K562 (cell line): ENCODE measurements at regions not wholly inside any gene's neighbourhood (a gene's known extent, or its start where the extent isn't known, plus 50 kb on each side); places are given as distances from the start of the nearest gene placed in this dataset.

Experiments
- ATAC-seq: fragments of 200-7000 bp; cut with Tn5 transposase; 3 replicates; pipeline ENCODE4 v1.9.1; 2020; ENCODE audit warnings: moderate library complexity
- BruUV-seq: library from RNA; stranded (reverse); fragments of 400-500 nt; replicated peaks from 2 replicates; lab custom pipeline; 2021; lab: Mats Ljungman, UMichigan
- CTCF ChIA-PET: fragments of 300-600 bp; formaldehyde crosslinking; extraction: SDS; loops from one replicate; lab custom pipeline; 2021; ENCODE audit warnings: low intra/inter-chr PET ratio; lab: Yijun Ruan, JAX
- POLR2A ChIA-PET: fragments of 300-600, 350-650 bp; sonication (Branson Sonifier 250); formaldehyde crosslinking; extraction: SDS; loops from one replicate; lab custom pipeline; 2021; ENCODE audit warnings: antibody characterized with exemption, inconsistent platforms; lab: Yijun Ruan, JAX
- DNase-seq, 4 experiments: peaks; one replicate each; pipeline versions ENCODE4 v3.0.0 to v3.0.0-alpha.2; 2011 to 2018; ENCODE audit warnings: low spot score in 3 of 4, mixed read lengths in 3 of 4; ENCODE audit errors: extremely low read depth in 1 of 4
- FAIRE-seq: peaks from 2 replicates; lab custom pipeline; 2011; peaks lifted over from hg19 to GRCh38; lab: Jason Lieb, UNC
- H2AFZ ChIP-seq: 2 replicates; pipeline ENCODE4 v1.6.0; 2011; ENCODE audit warnings: low read depth, low read length, control low read depth, inconsistent platforms
- H3K27ac ChIP-seq: fragments of 200-600 bp; 3 replicates; pipeline ENCODE4 v1.8.0; 2011; ENCODE audit warnings: low read depth, mild to moderate bottlenecking, control low read depth, inconsistent platforms, low read length, moderate library complexity, mixed read lengths; ENCODE audit errors: extremely low read depth
- H3K27me3 ChIP-seq, 2 experiments: fragments of 300-600 bp in 1 of 2; 2 replicates in 1 of 2; 3 replicates in 1 of 2; pipeline versions ENCODE4 v1.6.0 to v1.8.0; 2011; ENCODE audit warnings: inconsistent platforms in 2 of 2, low read length in 2 of 2, mild to moderate bottlenecking in 1 of 2, mixed read lengths in 1 of 2, moderate library complexity in 1 of 2; ENCODE audit not compliant: control insufficient read depth in 2 of 2, insufficient read depth in 2 of 2
- H3K36me3 ChIP-seq: fragments of 300-600 bp; 3 replicates; pipeline ENCODE4 v1.8.0; 2011; ENCODE audit warnings: mild to moderate bottlenecking, low read length, inconsistent platforms; ENCODE audit not compliant: control insufficient read depth, insufficient read depth
- H3K4me1 ChIP-seq, 2 experiments: fragments of 200-600 bp in 1 of 2; replicated peaks in 1 of 2; 2 replicates in 1 of 2; 3 replicates in 1 of 2; pipeline versions ENCODE4 v1.5.1 to v1.8.0; 2011; ENCODE audit warnings: inconsistent platforms in 2 of 2, low read length in 2 of 2, mild to moderate bottlenecking in 1 of 2, mixed read lengths in 1 of 2, moderate library complexity in 1 of 2; ENCODE audit not compliant: control insufficient read depth in 2 of 2, insufficient read depth in 2 of 2
- H3K4me2 ChIP-seq: 2 replicates; pipeline ENCODE4 v1.6.1; 2011; ENCODE audit warnings: low read length, control low read depth, inconsistent platforms, mixed read lengths; ENCODE audit not compliant: insufficient read depth
- H3K4me3 ChIP-seq: fragments of 200-600 bp; sonication (generic), shearing (Covaris generic); 2 replicates; pipeline ENCODE4 v1.5.1; 2016; ENCODE audit warnings: control low read depth, inconsistent platforms
- H3K79me2 ChIP-seq: fragments of 200-600 bp; 3 replicates; pipeline ENCODE4 v1.8.0; 2011; ENCODE audit warnings: low read length, inconsistent platforms; ENCODE audit not compliant: control insufficient read depth, insufficient read depth
- H3K9ac ChIP-seq, 2 experiments: 2 replicates each; pipeline versions ENCODE4 v1.6.0 to v1.6.1; 2011; ENCODE audit warnings: low read depth in 2 of 2, low read length in 2 of 2, control low read depth in 1 of 2, inconsistent platforms in 1 of 2, mild to moderate bottlenecking in 1 of 2, mixed read lengths in 1 of 2; ENCODE audit not compliant: insufficient read depth in 1 of 2
- H3K9me1 ChIP-seq: one replicate; pipeline ENCODE4 v1.6.0; 2011; ENCODE audit warnings: inconsistent platforms, mild to moderate bottlenecking, low read length, moderate library complexity; ENCODE audit not compliant: control insufficient read depth, insufficient read depth
- H3K9me3 ChIP-seq: replicated peaks from 2 replicates; pipeline ENCODE4 v1.5.1; 2011; ENCODE audit warnings: low read depth, low read length, inconsistent platforms; ENCODE audit not compliant: control insufficient read depth, insufficient read depth
- H4K20me1 ChIP-seq: replicated peaks from 2 replicates; pipeline ENCODE4 v1.6.1; 2011; ENCODE audit warnings: low read length, inconsistent platforms, mixed read lengths; ENCODE audit not compliant: control insufficient read depth, insufficient read depth
- BMI1 ChIP-seq: fragments of 150-350 bp; IDR thresholded peaks from 2 replicates; pipeline ENCODE4 v1.6.1; 2014; ENCODE audit warnings: low read length
- CREB1 ChIP-seq, 2 experiments: sonication (generic) in 1 of 2; formaldehyde crosslinking in 1 of 2; IDR thresholded peaks; 2 replicates each; pipeline versions ENCODE4 v1.6.1 to v1.8.0; 2012 to 2022; ENCODE audit warnings: inconsistent platforms in 1 of 2, mild to moderate bottlenecking in 1 of 2, missing genetic modification reagents in 1 of 2, moderate library complexity in 1 of 2
- FUS ChIP-seq: fragments of 200-400 bp; formaldehyde crosslinking; optimal IDR thresholded peaks from 2 replicates; pipeline ENCODE3; 2017; ENCODE audit warnings: low read depth, low read length
- HDAC1 ChIP-seq, 2 experiments: fragments of 450-650 bp; IDR thresholded peaks; 2 replicates each; pipeline ENCODE4 v1.6.1; 2016 to 2017; ENCODE audit warnings: inconsistent platforms in 1 of 2, mild to moderate bottlenecking in 1 of 2, moderate library complexity in 1 of 2
- NCOA6 ChIP-seq: fragments of 450-650 bp; IDR thresholded peaks from 2 replicates; pipeline ENCODE4 v1.6.1; 2017; ENCODE audit warnings: mild to moderate bottlenecking
- PRDM10 ChIP-seq: fragments of 450-650 bp; IDR thresholded peaks from 2 replicates; pipeline ENCODE4 v1.6.1; 2018; ENCODE audit not compliant: partially characterized antibody
- TCF3 ChIP-seq: sonication (generic); formaldehyde crosslinking; IDR thresholded peaks from 2 replicates; pipeline ENCODE4 v1.4.0; 2020; ENCODE audit warnings: mild to moderate bottlenecking, missing genetic modification reagents
- ZZZ3 ChIP-seq: fragments of 450-650 bp; IDR thresholded peaks from 2 replicates; pipeline ENCODE4 v1.6.1; 2016; ENCODE audit warnings: antibody characterized with exemption, mild to moderate bottlenecking, moderate library complexity
- WGBS: fragments of 100-300 bp; shearing (Covaris generic); methylation state at CpG from one replicate; pipeline ENCODE4 v1.1.6; 2016; ENCODE audit warnings: low coverage, mixed read lengths; ENCODE audit not compliant: insufficient coverage; ENCODE audit errors: missing lambda C conversion rate; 5-methylcytosine and 5-hydroxymethylcytosine counted together
- in situ Hi-C: fragments of 300-500 bp; cut with MboI; formaldehyde crosslinking; loops from 4 replicates; pipeline ENCODE4 v1.15.0; 2018; ENCODE audit warnings: inconsistent platforms, mixed read lengths
- intact Hi-C: fragments of 100-400 bp; cut with micrococcal nuclease; formaldehyde crosslinking; loops from 2 replicates; pipeline ENCODE4 v1.14.2; 2022
- TF ChIP-seq, protein P1 (sequence below): sonication (generic); IDR thresholded peaks from 2 replicates; pipeline ENCODE4 v1.6.1; 2016

- Histone ChIP-seq H3K9ac (no peak overlapping the region), H4K20me1 (no peaks in the 10 kb centered on the region), H3K9me1 (no peaks in the 10 kb centered on the region), H3K9me3 (peaks cover 3% of the 10 kb centered on the region; the same call in 1 of the 2 replicates), H3K27me3 (no peaks in the 10 kb centered on the region), H3K36me3 (no peaks in the 10 kb centered on the region), H3K4me3 (no peak overlapping the region), H3K4me2 (no peak overlapping the region), H3K27ac (no peak overlapping the region), H3K79me2 (no peaks in the 10 kb centered on the region), H3K4me1 (no peaks in the 10 kb centered on the region), H2AFZ (no peak overlapping the region)
- CTCF ChIA-PET, result no interaction called here
- no peak for ATAC-seq
- FAIRE-seq, result no peak
- DNase-seq, result no peak
- no peak for TF ChIP-seq CREB1 (IDR thresholded peaks at IDR 0.05)
- no peak for TF ChIP-seq CREB1 (CRISPR knock-in tag; IDR thresholded peaks at IDR 0.05)
- no peak for TF ChIP-seq NCOA6
- no peak for TF ChIP-seq PRDM10
- TF ChIP-seq TCF3 (CRISPR knock-in tag), result no peak
- TF ChIP-seq ZZZ3, result no peak
- TF ChIP-seq, protein P1, sequence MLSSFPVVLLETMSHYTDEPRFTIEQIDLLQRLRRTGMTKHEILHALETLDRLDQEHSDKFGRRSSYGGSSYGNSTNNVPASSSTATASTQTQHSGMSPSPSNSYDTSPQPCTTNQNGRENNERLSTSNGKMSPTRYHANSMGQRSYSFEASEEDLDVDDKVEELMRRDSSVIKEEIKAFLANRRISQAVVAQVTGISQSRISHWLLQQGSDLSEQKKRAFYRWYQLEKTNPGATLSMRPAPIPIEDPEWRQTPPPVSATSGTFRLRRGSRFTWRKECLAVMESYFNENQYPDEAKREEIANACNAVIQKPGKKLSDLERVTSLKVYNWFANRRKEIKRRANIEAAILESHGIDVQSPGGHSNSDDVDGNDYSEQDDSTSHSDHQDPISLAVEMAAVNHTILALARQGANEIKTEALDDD, result no peak
- TF ChIP-seq HDAC1 (IDR thresholded peaks at IDR 0.05), result no peak
- TF ChIP-seq FUS, result no peak
- TF ChIP-seq BMI1, result no peak
- no TSS peak for BruUV-seq
- in situ Hi-C loops, result no loop called here
- 4% methylated on average over 2 of the region's 2 CpGs for WGBS
- POLR2A ChIA-PET, result no interaction called here
- intact Hi-C loops, result no loop called here
Observed at GRCh38 chr11:91778758-91779157, 445.9 kb upstream of the FAT3 start.
